ENCODE measurements at regions not wholly inside any gene's neighbourhood (a gene's known extent, or its start where the extent isn't known, plus 50 kb on each side); places are given as distances from the start of the nearest gene placed in this dataset.

GRCh38 chr9:85487872-85488271, 253.9 kb downstream of the AGTPBP1 start:
- no peak for TF ChIP-seq CTCF (IDR thresholded peaks at IDR 0.05)
- no peak for TF ChIP-seq POLR2A (IDR thresholded peaks at IDR 0.05)
- TF ChIP-seq EP300 (IDR thresholded peaks at IDR 0.05) = no peak
- no peak for TF ChIP-seq POLR2AphosphoS5 (IDR thresholded peaks at IDR 0.05)
